ENCODE measurements at regions not wholly inside any gene's neighbourhood (a gene's known extent, or its start where the extent isn't known, plus 50 kb on each side); places are given as distances from the start of the nearest gene placed in this dataset.

DNA sequence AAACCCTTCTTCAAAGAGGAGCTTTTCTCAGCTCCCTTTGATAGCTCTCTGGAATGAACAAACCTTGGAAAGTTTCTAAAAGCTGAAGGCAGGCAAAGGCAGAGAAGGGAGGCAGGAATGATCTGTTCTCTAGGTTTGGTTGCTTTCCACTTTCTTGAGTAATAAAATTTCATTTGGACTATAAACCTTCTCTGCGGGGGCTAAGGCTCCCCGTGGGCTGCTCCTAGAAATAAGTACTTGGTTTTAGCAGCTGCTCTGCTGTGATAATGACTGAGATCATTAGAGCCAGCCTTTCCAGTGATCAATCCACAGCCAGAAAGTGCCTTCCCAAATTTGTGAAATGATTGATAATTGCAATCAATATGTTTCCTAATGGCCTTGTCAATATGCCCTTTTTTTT, 183.8 kb upstream of the HTR2A start:
- intact Hi-C loops (cut with micrococcal nuclease), result no loop called here
- DNase-seq, result no peak

DNA sequence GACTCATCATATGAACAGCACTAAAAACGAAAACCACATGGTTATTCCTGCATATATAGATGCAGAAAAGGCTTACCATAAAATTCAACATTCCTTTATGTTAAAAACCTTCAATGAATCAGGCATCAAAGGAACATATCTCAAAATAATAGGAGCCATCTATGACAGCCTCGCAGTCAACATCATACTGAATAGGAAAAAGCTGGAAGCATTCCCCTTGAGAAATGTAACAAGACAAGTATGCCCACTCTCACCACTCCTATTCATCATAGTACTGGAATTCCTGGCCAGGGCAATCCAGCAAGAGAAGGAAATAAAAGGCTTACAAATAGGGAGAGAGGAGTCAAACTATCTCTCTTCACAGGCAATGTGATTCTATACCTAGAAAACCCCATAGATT, 179.6 kb upstream of the HTR2A start:
- no peak for DNase-seq
- intact Hi-C loops (cut with micrococcal nuclease), result no loop called here
- no peak for ATAC-seq

More for the DNA sequence above, 183.8 kb upstream of the HTR2A start:
- no peak for ATAC-seq

DNA sequence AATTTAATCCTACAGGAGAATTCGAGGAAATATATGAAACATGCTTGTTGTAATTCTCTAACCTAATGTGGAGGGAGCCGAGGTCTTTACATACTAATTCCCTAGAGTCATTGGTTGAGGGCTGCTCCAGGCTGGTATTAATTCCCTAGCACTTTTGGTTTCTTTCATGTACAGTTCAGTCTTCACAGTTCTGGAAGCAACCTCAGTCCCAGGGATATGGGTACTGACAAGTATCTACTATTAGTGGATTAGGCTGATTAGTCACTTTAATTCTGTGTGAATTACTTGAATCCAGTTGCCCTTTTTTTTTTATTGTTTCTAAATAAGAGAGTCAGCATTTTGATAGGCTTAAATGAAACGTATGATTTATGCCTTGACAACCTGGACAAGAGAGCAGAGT, 172.3 kb upstream of the HTR2A start:
- intact Hi-C loops (cut with micrococcal nuclease), result no loop called here

DNA sequence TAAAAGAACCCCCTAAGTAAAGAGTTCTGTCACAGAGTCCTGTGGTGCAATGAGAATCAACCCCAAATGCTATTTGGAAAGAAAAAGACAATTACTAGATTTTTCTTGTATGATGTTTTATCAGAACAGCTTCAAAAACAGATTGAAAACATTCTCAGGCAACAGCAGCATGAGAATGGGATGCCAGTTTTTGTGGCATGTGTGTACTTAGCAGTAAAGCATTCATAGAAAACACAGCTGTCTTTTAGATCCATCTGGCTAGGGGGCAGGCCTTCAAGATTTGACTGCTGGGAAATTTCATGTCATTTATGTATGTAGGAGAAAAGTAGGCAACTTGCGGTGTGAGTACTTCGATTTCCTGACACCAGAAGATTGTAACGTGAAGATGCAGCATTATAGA, 170.5 kb upstream of the HTR2A start:
- DNase-seq (no peak), ATAC-seq (no peak)
- intact Hi-C loops (cut with micrococcal nuclease), result no loop called here

More for the DNA sequence above, 172.3 kb upstream of the HTR2A start:
- DNase-seq (no peak), ATAC-seq (no peak)

DNA sequence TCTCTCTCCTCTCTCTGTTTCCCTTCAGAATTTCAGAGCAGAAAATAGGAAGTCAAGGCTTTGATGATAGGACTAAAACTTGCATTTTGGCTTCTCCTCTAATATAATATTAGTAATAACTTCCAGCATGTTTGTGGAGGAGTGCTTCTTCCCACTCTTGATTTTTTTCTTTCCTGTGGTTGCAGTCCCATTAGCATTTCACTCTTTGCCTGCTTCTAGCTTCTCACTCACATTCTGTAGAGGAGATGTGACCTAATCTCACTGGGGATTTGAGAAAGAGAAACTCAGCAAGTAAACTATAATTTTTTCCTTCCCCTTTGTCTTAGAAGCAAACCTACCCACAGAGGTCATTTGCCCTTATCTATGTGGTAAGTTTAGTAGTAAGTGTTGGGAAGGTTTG, 169.4 kb upstream of the HTR2A start:
- no peak for ATAC-seq
- no peak for DNase-seq
- intact Hi-C loops (cut with micrococcal nuclease), result no loop called here

DNA sequence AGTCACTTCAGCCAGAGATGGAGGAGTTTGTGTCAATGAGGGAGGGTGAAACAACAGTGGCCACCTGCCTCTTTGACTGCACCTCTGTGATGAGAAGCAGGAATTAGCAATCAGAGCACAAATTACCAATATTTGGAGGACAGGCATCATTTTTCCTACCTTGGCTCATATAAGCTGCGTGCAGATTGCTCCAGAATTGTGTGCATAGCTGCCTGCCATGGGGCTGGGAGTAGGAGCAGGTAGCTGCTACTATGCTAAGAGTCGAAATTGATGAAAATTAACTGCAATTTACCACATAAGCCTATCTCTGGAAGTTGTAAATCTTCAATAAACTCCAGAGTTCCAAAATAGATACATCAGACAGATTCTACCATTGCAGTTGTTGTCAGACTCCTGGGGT, 167.5 kb upstream of the HTR2A start:
- ATAC-seq (no peak), DNase-seq (no peak)
- intact Hi-C loops (cut with micrococcal nuclease), result no loop called here

DNA sequence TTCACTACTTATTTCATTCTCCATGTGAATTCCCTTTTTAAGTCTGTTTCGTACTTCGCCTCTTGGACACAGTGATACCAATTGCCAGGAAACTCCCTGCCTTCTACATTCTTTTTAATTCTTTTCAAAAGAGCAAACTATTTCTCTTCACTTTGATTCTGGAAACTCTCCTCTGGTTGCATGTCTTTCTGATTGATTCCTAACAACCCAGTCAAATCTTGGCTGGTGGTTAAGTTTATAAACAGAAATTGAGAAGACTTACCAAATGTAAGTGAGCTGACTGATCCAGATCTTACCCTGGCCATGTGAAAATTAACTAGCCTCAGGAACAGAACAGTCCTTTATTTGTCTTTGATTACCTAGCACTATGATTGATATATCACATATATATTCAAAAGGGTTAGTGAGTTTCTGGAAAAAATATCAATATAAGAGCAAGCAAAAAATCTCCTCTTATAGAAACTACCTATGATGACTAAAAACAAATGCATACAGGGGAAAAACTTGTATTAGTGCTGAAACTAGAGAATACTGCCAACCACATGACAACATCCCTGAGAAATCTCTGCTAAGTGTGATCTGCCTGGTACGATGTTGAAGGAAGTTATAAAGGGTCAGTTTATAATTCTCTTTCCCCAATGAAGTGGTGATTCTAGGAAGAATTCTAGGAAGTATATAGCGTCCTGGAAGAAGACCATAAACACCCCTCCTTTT, 152.6 kb upstream of the HTR2A start:
- no peak for DNase-seq
- ATAC-seq, result no peak
- intact Hi-C loops (cut with micrococcal nuclease), result no loop called here

DNA sequence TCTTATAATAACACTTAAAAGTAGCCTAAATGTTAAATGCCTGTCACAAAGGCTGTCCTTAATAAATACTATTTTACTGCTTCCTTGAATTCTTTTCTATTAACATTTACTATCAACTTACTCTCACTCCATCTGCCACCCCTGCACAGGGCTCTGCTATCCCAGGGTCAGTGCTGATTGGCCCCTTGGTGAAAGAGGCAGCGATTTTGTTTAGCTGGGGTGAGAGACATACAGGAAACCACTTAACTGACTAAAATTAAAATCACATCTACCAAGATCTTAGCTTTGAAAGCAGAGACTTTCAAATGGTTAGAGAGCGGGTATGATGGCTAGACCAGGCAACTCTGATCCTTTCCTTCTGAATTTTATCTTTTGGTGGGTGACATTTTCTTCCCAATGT, 149.9 kb upstream of the HTR2A start:
- ATAC-seq (no peak), DNase-seq (no peak)
- intact Hi-C loops (cut with micrococcal nuclease), result no loop called here

DNA sequence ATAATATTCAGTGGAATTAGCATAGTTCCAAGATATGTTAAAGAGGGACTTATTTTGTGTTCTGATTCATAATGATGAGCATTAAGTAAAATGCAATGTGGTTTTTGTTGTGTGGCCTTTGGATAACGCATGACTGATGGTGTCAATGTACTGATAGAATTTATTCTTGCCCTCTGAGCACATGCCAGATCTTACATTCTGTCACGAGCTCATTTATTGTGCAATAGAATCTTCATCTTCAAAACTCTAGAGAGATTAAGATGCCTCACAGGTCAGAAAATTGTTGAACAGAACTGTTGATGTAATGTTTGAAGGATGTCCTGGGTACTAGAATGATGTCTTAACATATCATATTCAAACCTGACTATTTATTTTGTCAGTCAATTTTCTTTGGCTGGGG, 148.0 kb upstream of the HTR2A start:
- intact Hi-C loops (cut with micrococcal nuclease), result no loop called here
- DNase-seq (no peak), ATAC-seq (no peak)

DNA sequence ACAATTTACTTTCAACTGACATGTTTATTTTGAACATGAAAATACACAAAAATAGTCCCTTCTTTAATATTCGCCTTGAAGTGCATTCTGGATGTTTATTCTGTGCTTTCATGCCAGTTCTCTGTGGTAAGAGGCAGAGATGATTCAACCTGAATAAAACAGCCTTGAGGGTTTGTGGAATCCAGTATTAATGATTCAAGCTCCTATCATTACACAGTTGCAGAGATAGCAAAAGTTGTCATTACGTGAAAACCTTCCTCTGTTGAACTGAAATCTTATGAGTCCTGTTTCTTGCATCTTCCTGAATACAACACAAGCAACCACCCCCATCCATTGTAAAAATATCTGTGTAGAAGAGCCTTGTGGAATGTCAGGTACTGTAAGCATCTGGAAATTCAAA, 142.3 kb upstream of the HTR2A start:
- intact Hi-C loops (cut with micrococcal nuclease), result no loop called here
- DNase-seq (no peak), ATAC-seq (no peak)

DNA sequence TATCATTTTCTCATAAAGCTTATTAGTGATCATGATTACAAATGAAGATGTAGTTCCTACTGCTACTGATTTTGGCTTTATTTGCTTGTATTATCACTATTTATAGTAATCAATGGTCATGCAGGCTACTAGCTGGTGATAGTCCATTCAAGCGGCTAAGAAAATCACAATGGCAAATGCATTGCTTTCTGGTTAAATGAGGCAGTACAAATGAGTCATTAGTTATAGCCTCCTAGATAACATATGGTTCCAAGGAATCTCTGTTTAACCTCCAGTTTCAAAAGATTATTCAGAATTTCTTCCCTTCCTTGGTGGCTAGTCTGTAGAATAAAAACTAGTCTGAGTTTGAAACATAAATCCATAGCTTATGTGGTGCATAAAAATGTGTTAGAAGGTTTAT, 141.3 kb upstream of the HTR2A start:
- DNase-seq (no peak), ATAC-seq (no peak)
- intact Hi-C loops (cut with micrococcal nuclease), result no loop called here

DNA sequence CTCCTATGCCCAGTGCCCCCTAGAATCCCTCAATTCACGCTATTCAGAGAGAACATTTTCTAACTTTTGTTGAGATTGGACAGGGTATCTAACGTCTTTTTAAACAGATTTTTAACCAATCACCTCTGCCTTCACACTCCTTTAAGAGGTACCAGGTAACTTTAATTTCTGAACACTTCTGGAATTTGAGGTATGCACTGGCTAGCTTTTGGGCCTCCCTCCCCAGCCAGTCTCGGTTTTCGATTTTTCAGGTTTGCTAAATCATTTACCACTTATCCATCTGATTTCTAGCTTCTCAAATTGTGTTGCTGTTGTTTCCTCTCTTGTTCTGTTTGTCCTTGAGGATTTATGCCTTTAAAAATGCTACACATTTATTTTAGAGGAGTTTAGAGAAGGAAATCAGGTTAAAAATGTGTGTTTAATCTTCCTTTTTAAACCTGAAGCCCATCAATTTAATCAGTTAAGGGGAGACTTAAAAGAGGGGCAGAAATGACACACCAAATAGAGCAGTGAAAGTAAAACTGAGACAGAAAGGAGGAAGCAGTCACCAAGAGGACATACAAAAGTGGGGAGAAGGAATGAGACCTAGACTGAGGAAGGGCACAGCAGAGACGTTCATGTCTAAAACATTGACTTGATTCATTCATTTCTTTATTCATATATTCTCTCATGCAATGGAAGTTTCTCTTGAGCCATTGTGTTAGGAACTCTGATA, 139.6 kb upstream of the HTR2A start:
- DNase-seq (no peak), ATAC-seq (no peak)
- intact Hi-C loops (cut with micrococcal nuclease), result no loop called here

DNA sequence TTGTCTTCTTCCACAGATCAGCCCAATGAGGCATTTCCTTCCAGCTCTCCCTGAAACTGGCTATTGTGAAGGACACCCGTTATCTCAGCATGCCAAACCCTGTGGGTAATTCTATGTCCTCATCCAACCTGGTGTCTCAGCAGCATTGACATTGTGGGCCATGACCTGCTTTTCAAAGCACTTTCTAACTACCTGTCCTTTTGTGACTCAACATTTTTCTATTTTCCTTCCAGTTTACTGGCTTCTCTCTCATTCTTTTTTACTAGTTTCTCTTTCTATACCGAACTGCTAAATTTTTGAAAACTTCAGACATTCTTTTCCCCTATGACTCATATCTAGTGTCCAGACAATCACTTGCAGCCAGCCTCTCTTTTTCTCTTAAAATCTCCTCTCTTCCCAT, 136.4 kb upstream of the HTR2A start:
- DNase-seq, result no peak
- intact Hi-C loops (cut with micrococcal nuclease), result no loop called here
- no peak for ATAC-seq

DNA sequence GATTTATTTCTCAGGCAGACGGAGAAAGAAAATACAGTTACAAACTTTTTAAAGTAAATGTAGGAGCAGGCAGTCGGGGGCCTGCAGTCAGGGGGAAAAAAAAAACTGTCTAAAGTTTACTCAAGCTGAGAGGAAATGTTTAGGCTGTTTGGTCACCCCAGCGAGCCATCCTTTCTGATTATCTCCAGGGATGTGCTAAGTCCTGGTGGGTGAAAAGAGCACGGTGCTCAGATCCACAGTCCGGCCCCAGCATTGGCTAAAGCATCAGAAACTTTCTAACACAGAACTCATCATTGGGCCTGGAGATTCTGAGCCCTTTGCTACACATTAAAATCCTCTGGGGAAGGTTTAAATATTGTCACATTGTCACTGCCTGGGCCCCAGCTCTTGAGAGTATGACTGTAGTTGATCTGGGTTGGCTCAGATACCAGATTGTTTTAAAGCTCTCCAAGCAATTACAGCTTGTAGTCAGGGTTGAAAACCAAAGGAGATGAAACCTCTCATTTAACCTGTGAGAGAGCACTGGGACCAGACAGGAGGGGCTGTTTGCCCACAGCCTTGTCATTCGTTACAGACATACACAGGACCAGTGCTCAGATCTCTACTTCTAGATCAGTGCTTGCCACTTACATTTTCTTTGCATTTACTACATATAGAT, 131.1 kb upstream of the HTR2A start:
- intact Hi-C loops (cut with micrococcal nuclease), result no loop called here
- no peak for DNase-seq
- ATAC-seq, result no peak

DNA sequence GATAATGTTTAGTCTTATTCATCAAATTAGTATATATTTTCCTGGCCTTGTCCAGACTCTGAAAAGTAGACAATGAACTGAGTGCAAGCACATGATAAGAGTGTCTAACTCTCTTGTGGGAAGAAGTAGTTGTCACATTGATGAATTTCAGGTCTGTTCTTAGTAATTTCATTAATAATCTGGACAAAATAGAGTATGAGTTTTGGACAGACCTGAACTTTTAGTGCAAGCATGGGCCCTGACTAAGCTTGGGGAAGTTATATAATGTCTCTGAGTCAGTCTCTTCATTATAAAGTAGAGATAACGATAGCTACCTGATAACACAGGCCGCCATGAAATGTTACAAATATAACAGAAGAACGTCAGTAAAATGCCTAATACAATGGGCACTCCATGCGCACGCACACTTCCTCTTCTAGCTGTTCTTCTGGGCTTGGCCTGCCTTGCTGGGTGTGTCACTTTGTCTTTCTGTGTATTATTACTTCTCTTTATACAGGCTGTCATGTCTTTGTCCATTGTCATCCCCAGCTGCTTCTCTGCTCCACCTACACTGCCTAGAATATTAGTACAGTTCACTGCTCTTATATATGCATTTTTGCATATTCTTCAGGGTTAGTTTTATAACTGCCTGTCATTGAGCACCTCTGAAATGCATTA, 129.1 kb upstream of the HTR2A start:
- DNase-seq (no peak), ATAC-seq (no peak)
- intact Hi-C loops (cut with micrococcal nuclease), result no loop called here

DNA sequence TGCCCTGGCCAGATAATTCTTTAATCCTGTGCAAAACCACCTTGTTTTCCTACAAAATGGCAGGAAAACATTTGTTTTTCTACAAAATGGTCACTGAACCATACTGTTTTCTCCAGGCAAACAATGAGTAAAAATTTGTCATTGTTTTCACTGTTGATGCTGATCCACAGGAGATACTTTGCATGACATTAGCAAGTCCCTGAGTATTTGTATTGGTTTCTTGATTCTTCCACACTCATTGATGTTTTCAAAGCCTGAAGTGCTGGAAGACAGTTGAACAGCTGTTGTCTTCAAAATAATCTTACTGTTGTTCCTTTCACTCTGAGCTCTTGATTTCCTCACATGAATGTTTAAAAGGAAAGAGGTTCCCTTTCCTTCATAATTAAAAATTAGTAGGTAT, 123.1 kb upstream of the HTR2A start:
- no peak for DNase-seq
- intact Hi-C loops (cut with micrococcal nuclease), result no loop called here
- no peak for ATAC-seq

DNA sequence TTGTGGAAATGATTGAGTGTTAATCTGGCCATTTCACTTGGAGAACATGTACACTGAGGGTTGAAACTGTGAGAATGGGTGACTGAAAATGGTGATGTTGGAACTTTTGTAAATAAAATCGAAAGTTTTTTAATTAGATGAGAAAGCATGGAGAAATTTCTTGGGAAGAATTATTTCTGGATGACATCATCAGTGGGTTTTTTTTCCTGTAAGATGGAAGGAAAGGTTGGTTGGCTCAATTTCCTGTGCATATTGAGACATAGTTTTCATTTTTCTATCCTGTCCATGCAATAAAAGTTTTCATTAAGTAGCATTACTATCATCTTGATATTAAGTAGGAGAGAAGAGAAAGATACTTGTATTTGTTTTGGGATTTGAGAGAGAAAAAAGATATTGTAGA, 120.6 kb upstream of the HTR2A start:
- intact Hi-C loops (cut with micrococcal nuclease), result no loop called here
- no peak for DNase-seq
- no peak for ATAC-seq

DNA sequence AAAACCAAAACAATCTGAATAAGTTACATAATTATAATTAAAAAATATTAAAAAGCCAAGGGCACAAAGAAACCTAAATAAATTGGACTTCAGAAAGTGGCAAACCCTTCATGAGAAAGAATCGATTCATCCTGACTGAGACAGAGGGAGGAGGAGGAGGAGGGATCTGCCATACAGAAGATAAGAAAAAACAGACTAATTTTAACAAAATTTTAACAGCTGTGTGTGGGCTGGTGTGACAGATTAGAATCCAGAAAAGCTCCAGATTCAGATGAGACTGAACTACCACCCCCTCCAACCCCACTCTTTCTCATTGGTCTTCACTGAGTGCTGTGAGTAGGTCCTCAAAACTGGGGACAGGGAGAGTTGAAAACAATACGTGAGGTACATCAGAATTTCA, 111.5 kb upstream of the HTR2A start:
- no peak for ATAC-seq
- intact Hi-C loops (cut with micrococcal nuclease), result no loop called here
- DNase-seq, result no peak

DNA sequence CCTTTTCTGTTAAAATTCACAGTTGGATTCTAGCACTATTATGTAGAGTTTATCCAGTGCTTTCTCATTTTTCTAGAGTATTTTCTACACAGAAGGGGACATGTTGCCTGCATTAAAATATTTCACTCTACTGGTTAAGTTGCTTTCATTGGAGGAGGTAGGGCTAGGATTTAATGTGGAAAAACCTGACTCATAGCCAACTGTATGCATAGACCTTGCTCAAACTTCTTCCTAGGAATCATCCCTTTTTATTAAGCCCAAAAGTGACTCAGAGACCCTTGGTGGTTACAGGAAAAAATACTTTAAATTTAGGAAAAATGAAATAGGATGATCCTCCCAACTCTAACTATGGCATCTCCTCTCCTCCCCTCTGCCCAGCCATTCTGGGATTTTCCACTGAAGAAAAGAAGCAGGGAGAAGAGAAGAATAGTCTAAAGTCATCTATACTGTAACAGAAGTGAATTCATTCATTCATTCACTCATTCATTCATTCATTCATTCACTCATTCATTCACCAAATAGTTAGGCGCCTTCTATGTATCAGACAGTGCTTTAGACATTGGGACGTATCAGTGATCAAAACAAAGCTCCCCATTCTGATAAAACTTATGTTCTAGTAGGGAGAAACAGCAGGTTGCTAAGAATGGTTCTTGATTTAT, 109.0 kb upstream of the HTR2A start:
- intact Hi-C loops (cut with micrococcal nuclease), result no loop called here
- ATAC-seq (no peak), DNase-seq (no peak)

DNA sequence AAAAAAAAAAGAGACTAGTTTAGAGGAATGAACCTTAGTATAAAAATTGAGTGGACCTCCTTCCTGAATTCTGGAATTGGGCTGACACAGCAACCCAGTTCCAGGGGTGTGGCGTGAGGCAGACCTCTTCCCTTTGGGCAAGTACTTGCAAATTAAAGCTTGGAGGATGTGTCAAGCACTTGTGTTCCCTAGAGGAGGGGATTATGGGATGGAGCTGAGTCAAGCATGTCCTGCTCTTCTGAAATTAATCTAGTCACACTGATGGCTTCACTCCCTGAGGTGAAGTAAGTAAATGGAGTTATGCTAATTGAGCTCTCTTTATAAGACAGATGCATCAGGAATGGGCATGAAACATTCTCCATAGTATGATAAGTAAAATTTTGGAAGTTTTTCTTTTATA, 107.7 kb upstream of the HTR2A start:
- intact Hi-C loops (cut with micrococcal nuclease), result no loop called here
- no peak for ATAC-seq
- DNase-seq, result no peak

Measured in left ventricle myocardium superior (tissue), 1 donor.